ENCODE measurements at regions not wholly inside any gene's neighbourhood (a gene's known extent, or its start where the extent isn't known, plus 50 kb on each side); places are given as distances from the start of the nearest gene placed in this dataset.
A peak's percentile ranks its signal among the peaks of the same experiment; 100 is the strongest.

GRCh38 chr4:71685975-71686374 is 97.9 kb downstream of the GC start:
- Histone ChIP-seq H3K9me3 (ENCODE audit: low read length) (no peaks in the 10 kb centered on the region), H4K20me1 (ENCODE audit: low read length) (no peaks in the 10 kb centered on the region), H2AFZ (ENCODE audit: low read length) (no peak overlapping the region), H3K27me3 (ENCODE audit: low read length) (no peaks in the 10 kb centered on the region), H3K4me3 (ENCODE audit: low read length) (no peak overlapping the region), H3F3A (ENCODE audit: low read length, unreplicated experiment) (no peaks in the 10 kb centered on the region), H3K9me2 (replicated peaks; ENCODE audit: low read length) (no peaks in the 10 kb centered on the region), H3K27ac (ENCODE audit: low read length) (no peak overlapping the region), H3K4me1 (ENCODE audit: insufficient read depth, low read length) (0 out of 2 replicates have a peak, but pooled peaks cover under 1% of the 10 kb centered on the region), H3K36me3 (ENCODE audit: low read depth, low read length) (no peaks in the 10 kb centered on the region), H3K79me2 (ENCODE audit: low read length) (no peaks in the 10 kb centered on the region), H3K4me2 (ENCODE audit: low read length) (no peak overlapping the region), H3K9ac (ENCODE audit: low read length) (no peak overlapping the region)
- CTCF ChIA-PET, result no interaction called here
- no peak for TF ChIP-seq EZH2phosphoT487 (IDR thresholded peaks at IDR 0.05; ENCODE audit: borderline replicate concordance, low read length)
- no peak for DNase-seq
- no peak for ATAC-seq
- POLR2A ChIA-PET (ENCODE audit: unreplicated experiment), result no interaction called here
- BruUV-seq (replicated peaks), result no TSS peak
- intact Hi-C loops (cut with micrococcal nuclease), result no loop called here

DNA sequence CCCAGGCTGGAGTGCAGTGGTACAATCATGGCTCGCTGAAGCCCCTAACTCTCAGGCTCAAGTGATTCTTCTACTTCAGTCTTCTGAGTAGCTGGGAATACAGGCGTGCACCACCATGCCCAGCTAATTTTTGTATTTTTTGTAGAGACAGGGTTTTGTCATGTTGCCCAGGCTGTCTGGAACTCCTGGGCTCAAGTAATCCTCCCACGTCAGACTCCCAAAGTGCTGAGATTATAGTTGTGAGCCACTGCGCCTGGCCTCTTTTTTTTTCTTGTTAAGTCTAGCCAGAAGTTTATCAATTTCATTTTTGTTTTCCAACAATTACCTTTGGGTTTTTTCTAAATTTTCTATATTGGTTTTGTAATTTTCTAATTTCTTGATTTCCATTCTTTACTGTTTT is 100.6 kb downstream of the GC start:
- CTCF ChIA-PET, result no interaction called here

GRCh38 chr4:71680706-71681105 is 103.2 kb downstream of the GC start:
- Histone ChIP-seq H3K9me2 (replicated peaks; ENCODE audit: low read length) (no peaks in the 10 kb centered on the region), H3K4me3 (ENCODE audit: low read length) (no peak overlapping the region), H3K4me2 (ENCODE audit: low read length) (no peak overlapping the region), H3K27me3 (ENCODE audit: low read length) (no peaks in the 10 kb centered on the region), H3K36me3 (ENCODE audit: low read depth, low read length) (no peaks in the 10 kb centered on the region), H4K20me1 (ENCODE audit: low read length) (no peaks in the 10 kb centered on the region), H3K79me2 (ENCODE audit: low read length) (no peaks in the 10 kb centered on the region), H3K27ac (ENCODE audit: low read length) (no peak overlapping the region), H3F3A (ENCODE audit: low read length, unreplicated experiment) (no peaks in the 10 kb centered on the region), H3K9ac (ENCODE audit: low read length) (no peak overlapping the region), H3K4me1 (ENCODE audit: insufficient read depth, low read length) (0 out of 2 replicates have a peak, but pooled peaks cover 7% of the 10 kb centered on the region), H2AFZ (ENCODE audit: low read length) (no peak overlapping the region), H3K9me3 (ENCODE audit: low read length) (no peaks in the 10 kb centered on the region)
- peak; percentile 20 for DNase-seq
- TF ChIP-seq EZH2phosphoT487 (IDR thresholded peaks at IDR 0.05; ENCODE audit: borderline replicate concordance, low read length), result no peak
- TF ChIP-seq EZH2 (IDR thresholded peaks at IDR 0.05; ENCODE audit: low read length, unreplicated experiment), result no peak
- no peak for TF ChIP-seq CTCF (conservative IDR thresholded peaks at IDR 0.05; ENCODE audit: low read depth, low read length)
- peak; percentile 22; the same call in 1 of the 2 replicates for ATAC-seq
- intact Hi-C loops (cut with micrococcal nuclease), result no loop called here
- POLR2A ChIA-PET (ENCODE audit: unreplicated experiment), result no interaction called here
- CTCF ChIA-PET, result no interaction called here
- BruUV-seq (replicated peaks), result no TSS peak

More for the DNA sequence above, 100.6 kb downstream of the GC start:
- intact Hi-C loops (cut with micrococcal nuclease), result no loop called here
- Histone ChIP-seq H3K9ac (ENCODE audit: low read length) (no peak overlapping the region), H3K79me2 (ENCODE audit: low read length) (no peaks in the 10 kb centered on the region), H3K4me1 (ENCODE audit: insufficient read depth, low read length) (0 out of 2 replicates have a peak, but pooled peaks cover 7% of the 10 kb centered on the region), H3K9me3 (ENCODE audit: low read length) (no peaks in the 10 kb centered on the region), H3K27me3 (ENCODE audit: low read length) (no peaks in the 10 kb centered on the region), H3K4me3 (ENCODE audit: low read length) (no peak overlapping the region), H3K27ac (ENCODE audit: low read length) (no peak overlapping the region), H3K9me2 (replicated peaks; ENCODE audit: low read length) (no peaks in the 10 kb centered on the region), H3K4me2 (ENCODE audit: low read length) (no peak overlapping the region), H2AFZ (ENCODE audit: low read length) (no peak overlapping the region), H4K20me1 (ENCODE audit: low read length) (no peaks in the 10 kb centered on the region), H3K36me3 (ENCODE audit: low read depth, low read length) (no peaks in the 10 kb centered on the region), H3F3A (ENCODE audit: low read length, unreplicated experiment) (no peaks in the 10 kb centered on the region)
- no TSS peak for BruUV-seq (replicated peaks)
- no peak for DNase-seq
- ATAC-seq, result no peak
- POLR2A ChIA-PET (ENCODE audit: unreplicated experiment), result no interaction called here
- TF ChIP-seq EZH2phosphoT487 (IDR thresholded peaks at IDR 0.05; ENCODE audit: borderline replicate concordance, low read length) (no peak), CTCF (conservative IDR thresholded peaks at IDR 0.05; ENCODE audit: low read depth, low read length) (no peak), EZH2 (IDR thresholded peaks at IDR 0.05; ENCODE audit: low read length, unreplicated experiment) (no peak)

Measured in PC-3 (cell line).